ENCODE measurements at regions not wholly inside any gene's neighbourhood (a gene's known extent, or its start where the extent isn't known, plus 50 kb on each side); places are given as distances from the start of the nearest gene placed in this dataset.

GRCh38 chrX:150049647-150050046 lies 111.4 kb upstream of the EOLA2 start:
- no peak overlapping the region for H3K27ac Mint-ChIP-seq
- H3K27me3 Mint-ChIP-seq = peaks cover 9 to 26% (median 12%) of the 10 kb centered on the region in 5 donors
- no peaks in the 10 kb centered on the region for H3K4me1 Mint-ChIP-seq
- H3K9me3 Mint-ChIP-seq = peaks cover 0 to 14% (median 5%) of the 10 kb centered on the region in 11 donors
- ChIA-PET POLR2A (no interaction called here), CTCF (no interaction called here)
- ATAC-seq (no peak), DNase-seq (no peak)
- no peak overlapping the region for H3K27ac ChIP-seq (ENCODE audit: low read depth, low read length)
- H3K36me3 ChIP-seq (ENCODE audit: control insufficient read depth in 2 of 3, insufficient read depth in 3 of 3, low read length in 3 of 3) = no peaks in the 10 kb centered on the region
- H3K36me3 Mint-ChIP-seq = peaks cover 0 to 7% (median 0%) of the 10 kb centered on the region in 5 donors
- intact Hi-C loops (cut with micrococcal nuclease) = no loop called here
- H3K4me3 Mint-ChIP-seq = no peak overlapping the region
- H3K9me3 ChIP-seq (ENCODE audit: control insufficient read depth in 2 of 3, low read length in 3 of 3) = no peaks in the 10 kb centered on the region
- no peak overlapping the region for H3K4me3 ChIP-seq (ENCODE audit: low read length)
- H3K27me3 ChIP-seq (ENCODE audit: control insufficient read depth in 2 of 2, insufficient read depth in 2 of 2, low read length in 2 of 2) = no peaks in the 10 kb centered on the region
- no peaks in the 10 kb centered on the region for H3K4me1 ChIP-seq (ENCODE audit: control insufficient read depth in 2 of 2, insufficient read depth in 2 of 2, low read length in 2 of 2)

GRCh38 chrX:150050387-150050786 lies 112.1 kb upstream of the EOLA2 start:
- intact Hi-C loops (cut with micrococcal nuclease) = no loop called here
- Histone ChIP-seq H3K36me3 (ENCODE audit: control insufficient read depth in 2 of 3, insufficient read depth in 3 of 3, low read length in 3 of 3) (no peaks in the 10 kb centered on the region), H3K27me3 (ENCODE audit: control insufficient read depth in 2 of 2, insufficient read depth in 2 of 2, low read length in 2 of 2) (no peaks in the 10 kb centered on the region), H3K27ac (ENCODE audit: low read depth, low read length) (no peak overlapping the region), H3K4me1 (ENCODE audit: control insufficient read depth in 2 of 2, insufficient read depth in 2 of 2, low read length in 2 of 2) (no peaks in the 10 kb centered on the region), H3K9me3 (ENCODE audit: control insufficient read depth in 2 of 3, low read length in 3 of 3) (no peaks in the 10 kb centered on the region), H3K4me3 (ENCODE audit: low read length) (no peak overlapping the region)
- DNase-seq = no peak
- Mint-ChIP-seq H3K4me1 (no peaks in the 10 kb centered on the region), H3K27me3 (peaks cover 3 to 21% (median 8%) of the 10 kb centered on the region in 5 donors), H3K9me3 (peaks cover 0 to 7% (median 2%) of the 10 kb centered on the region in 11 donors), H3K27ac (no peak overlapping the region), H3K36me3 (peaks cover 0 to 3% (median 0%) of the 10 kb centered on the region in 5 donors), H3K4me3 (no peak overlapping the region)
- CTCF ChIA-PET = no interaction called here
- no peak for ATAC-seq
- POLR2A ChIA-PET = no interaction called here

- no peaks in the 10 kb centered on the region for H3K27me3 ChIP-seq (ENCODE audit: control insufficient read depth in 2 of 2, insufficient read depth in 2 of 2, low read length in 2 of 2)
- POLR2A ChIA-PET = no interaction called here
- Mint-ChIP-seq H3K9me3 (peaks cover 0 to 1% (median 0%) of the 10 kb centered on the region in 11 donors), H3K4me3 (no peak overlapping the region), H3K27me3 (peaks cover 0 to 16% (median 3%) of the 10 kb centered on the region in 5 donors), H3K4me1 (no peaks in the 10 kb centered on the region), H3K27ac (no peak overlapping the region), H3K36me3 (no peaks in the 10 kb centered on the region)
- H3K9me3 ChIP-seq (ENCODE audit: control insufficient read depth in 2 of 3, low read length in 3 of 3) = no peaks in the 10 kb centered on the region
- no peak for ATAC-seq
- DNase-seq = no peak
- intact Hi-C loops (cut with micrococcal nuclease) = no loop called here
- no peak overlapping the region for H3K27ac ChIP-seq (ENCODE audit: low read depth, low read length)
- no peaks in the 10 kb centered on the region for H3K4me1 ChIP-seq (ENCODE audit: control insufficient read depth in 2 of 2, insufficient read depth in 2 of 2, low read length in 2 of 2)
- H3K4me3 ChIP-seq (ENCODE audit: low read length) = no peak overlapping the region
- CTCF ChIA-PET = no interaction called here
- no peaks in the 10 kb centered on the region for H3K36me3 ChIP-seq (ENCODE audit: control insufficient read depth in 2 of 3, insufficient read depth in 3 of 3, low read length in 3 of 3)
These were observed 112.8 kb upstream of the EOLA2 start for GRCh38 chrX:150051096-150051495.

GRCh38 chrX:150052226-150052625 lies 113.9 kb upstream of the EOLA2 start:
- Histone ChIP-seq H3K27ac (ENCODE audit: low read depth, low read length) (no peak overlapping the region), H3K36me3 (ENCODE audit: control insufficient read depth in 2 of 3, insufficient read depth in 3 of 3, low read length in 3 of 3) (no peaks in the 10 kb centered on the region), H3K9me3 (ENCODE audit: control insufficient read depth in 2 of 3, low read length in 3 of 3) (no peaks in the 10 kb centered on the region), H3K4me1 (ENCODE audit: control insufficient read depth in 2 of 2, insufficient read depth in 2 of 2, low read length in 2 of 2) (no peaks in the 10 kb centered on the region), H3K4me3 (ENCODE audit: low read length) (no peak overlapping the region), H3K27me3 (ENCODE audit: control insufficient read depth in 2 of 2, insufficient read depth in 2 of 2, low read length in 2 of 2) (no peaks in the 10 kb centered on the region)
- DNase-seq = no peak
- H3K9me3 Mint-ChIP-seq = no peaks in the 10 kb centered on the region
- ChIA-PET CTCF (no interaction called here), POLR2A (no interaction called here)
- H3K4me1 Mint-ChIP-seq = no peaks in the 10 kb centered on the region
- no peak overlapping the region for H3K4me3 Mint-ChIP-seq
- no peaks in the 10 kb centered on the region for H3K36me3 Mint-ChIP-seq
- H3K27me3 Mint-ChIP-seq = peaks cover 0 to 13% (median 0%) of the 10 kb centered on the region in 5 donors
- H3K27ac Mint-ChIP-seq = no peak overlapping the region
- ATAC-seq = no peak
- intact Hi-C loops (cut with micrococcal nuclease) = no loop called here

- H3K4me3 Mint-ChIP-seq = no peak overlapping the region
- H3K9me3 ChIP-seq (ENCODE audit: control insufficient read depth in 2 of 3, low read length in 3 of 3) = no peaks in the 10 kb centered on the region
- no peaks in the 10 kb centered on the region for H3K4me1 Mint-ChIP-seq
- H3K27me3 Mint-ChIP-seq = peaks cover 0 to 13% (median 2%) of the 10 kb centered on the region in 5 donors
- no peaks in the 10 kb centered on the region for H3K36me3 Mint-ChIP-seq
- no peaks in the 10 kb centered on the region for H3K27me3 ChIP-seq (ENCODE audit: control insufficient read depth in 2 of 2, insufficient read depth in 2 of 2, low read length in 2 of 2)
- peaks cover 0 to 2% (median 0%) of the 10 kb centered on the region in 11 donors for H3K9me3 Mint-ChIP-seq
- DNase-seq (no peak), ATAC-seq (no peak)
- H3K4me3 ChIP-seq (ENCODE audit: low read length) = no peak overlapping the region
- no peaks in the 10 kb centered on the region for H3K36me3 ChIP-seq (ENCODE audit: control insufficient read depth in 2 of 3, insufficient read depth in 3 of 3, low read length in 3 of 3)
- ChIA-PET POLR2A (no interaction called here), CTCF (no interaction called here)
- H3K27ac Mint-ChIP-seq = no peak overlapping the region
- no peak overlapping the region for H3K27ac ChIP-seq (ENCODE audit: low read depth, low read length)
- H3K4me1 ChIP-seq (ENCODE audit: control insufficient read depth in 2 of 2, insufficient read depth in 2 of 2, low read length in 2 of 2) = no peaks in the 10 kb centered on the region
- intact Hi-C loops (cut with micrococcal nuclease) = no loop called here
These were observed 120.4 kb upstream of the EOLA2 start for GRCh38 chrX:150058728-150059127.

- Mint-ChIP-seq H3K9me3 (peaks cover 0 to 2% (median 0%) of the 10 kb centered on the region in 11 donors), H3K4me3 (no peak overlapping the region), H3K27ac (no peak overlapping the region), H3K4me1 (no peaks in the 10 kb centered on the region), H3K36me3 (no peaks in the 10 kb centered on the region), H3K27me3 (peaks cover 0 to 13% (median 3%) of the 10 kb centered on the region in 5 donors)
- ATAC-seq (no peak), DNase-seq (no peak)
- H3K27me3 ChIP-seq (ENCODE audit: control insufficient read depth in 2 of 2, insufficient read depth in 2 of 2, low read length in 2 of 2) = no peaks in the 10 kb centered on the region
- no peak overlapping the region for H3K4me3 ChIP-seq (ENCODE audit: low read length)
- H3K27ac ChIP-seq (ENCODE audit: low read depth, low read length) = no peak overlapping the region
- intact Hi-C loops (cut with micrococcal nuclease) = no loop called here
- ChIA-PET CTCF (no interaction called here), POLR2A (no interaction called here)
- no peaks in the 10 kb centered on the region for H3K36me3 ChIP-seq (ENCODE audit: control insufficient read depth in 2 of 3, insufficient read depth in 3 of 3, low read length in 3 of 3)
- no peaks in the 10 kb centered on the region for H3K4me1 ChIP-seq (ENCODE audit: control insufficient read depth in 2 of 2, insufficient read depth in 2 of 2, low read length in 2 of 2)
- no peaks in the 10 kb centered on the region for H3K9me3 ChIP-seq (ENCODE audit: control insufficient read depth in 2 of 3, low read length in 3 of 3)
These were observed 122.1 kb upstream of the EOLA2 start for GRCh38 chrX:150060406-150060805.

GRCh38 chrX:150062292-150063137 lies 124.2 kb upstream of the EOLA2 start:
- ChIA-PET POLR2A (interaction anchor here (0.6 kb wide), 1 partner anchor 672 kb away, joined by 3 read pairs; no protein-coding TSS in a partner anchor), CTCF (no interaction called here)
- H3K27me3 ChIP-seq (ENCODE audit: control insufficient read depth in 2 of 2, insufficient read depth in 2 of 2, low read length in 2 of 2) = no peaks in the 10 kb centered on the region
- intact Hi-C loops (cut with micrococcal nuclease) = no loop called here
- no peaks in the 10 kb centered on the region for H3K4me1 ChIP-seq (ENCODE audit: control insufficient read depth in 2 of 2, insufficient read depth in 2 of 2, low read length in 2 of 2)
- ATAC-seq (no peak), DNase-seq (no peak)
- H3K36me3 Mint-ChIP-seq = no peaks in the 10 kb centered on the region
- H3K9me3 ChIP-seq (ENCODE audit: control insufficient read depth in 2 of 3, low read length in 3 of 3) = no peaks in the 10 kb centered on the region
- peaks cover 0 to 8% (median 3%) of the 10 kb centered on the region in 5 donors for H3K27me3 Mint-ChIP-seq
- no peaks in the 10 kb centered on the region for H3K4me1 Mint-ChIP-seq
- H3K4me3 ChIP-seq (ENCODE audit: low read length) = no peak overlapping the region
- no peak overlapping the region for H3K27ac Mint-ChIP-seq
- H3K9me3 Mint-ChIP-seq = peaks cover 0 to 2% (median 0%) of the 10 kb centered on the region in 11 donors
- H3K36me3 ChIP-seq (ENCODE audit: control insufficient read depth in 2 of 3, insufficient read depth in 3 of 3, low read length in 3 of 3) = no peaks in the 10 kb centered on the region
- H3K27ac ChIP-seq (ENCODE audit: low read depth, low read length) = no peak overlapping the region
- H3K4me3 Mint-ChIP-seq = no peak overlapping the region
